Ovary (tissue), 7 donors: ENCODE measurements at regions not wholly inside any gene's neighbourhood (a gene's known extent, or its start where the extent isn't known, plus 50 kb on each side); places are given as distances from the start of the nearest gene placed in this dataset.

ENCODE experiments used
- DNase-seq, 5 donors: peaks; one replicate each; pipeline ENCODE4 v3.0.0-alpha.2; 2019 to 2020
- H3K27ac ChIP-seq, 2 donors: fragments of 200-600 bp; one replicate each; pipeline versions ENCODE4 v1.5.1 to v1.8.0; 2019 to 2022
- H3K27me3 ChIP-seq: fragments of 200-600 bp; one replicate; pipeline ENCODE4 v1.8.0; 2022
- H3K36me3 ChIP-seq: fragments of 200-600 bp; sonication (generic); one replicate; pipeline ENCODE4 v1.5.1; 2019
- H3K4me1 ChIP-seq: one replicate; pipeline ENCODE4 v1.8.1; 2013; ENCODE audit warnings: mild to moderate bottlenecking, moderate library complexity; ENCODE audit not compliant: insufficient read depth
- H3K4me3 ChIP-seq: fragments of 200-600 bp; sonication (generic); one replicate; pipeline ENCODE4 v1.5.1; 2017
- H3K9me3 ChIP-seq, 2 donors: fragments of 200-600 bp in 1 of 2; sonication (generic) in 1 of 2; one replicate each; pipeline versions ENCODE4 v1.5.1 to v1.8.1; 2013 to 2019; ENCODE audit warnings: mild to moderate bottlenecking in 1 of 2, moderate library complexity in 1 of 2
- CTCF ChIP-seq, 3 donors: fragments of 450-650 bp in 2 of 3; fragments of 200-600 bp in 1 of 3; IDR thresholded peaks; one replicate each; pipeline versions ENCODE4 v1.5.1 to v1.8.0; 2016 to 2022; ENCODE audit warnings: antibody characterized with exemption in 3 of 3, mild to moderate bottlenecking in 1 of 3
- EP300 ChIP-seq: sonication (generic); formaldehyde crosslinking; IDR thresholded peaks from one replicate; pipeline ENCODE4 v1.6.1; 2017; ENCODE audit warnings: antibody characterized with exemption
- POLR2A ChIP-seq: fragments of 450-650 bp; IDR thresholded peaks from one replicate; pipeline ENCODE4 v1.6.1; 2017; ENCODE audit warnings: antibody characterized with exemption, mild to moderate bottlenecking, moderate library complexity
- WGBS, 3 donors: extraction: QIAGEN DNeasy Blood & Tissue Kit in 1 of 3; methylation state at CpG; one replicate each; pipeline versions ENCODE4 v1.1.5 to v1.1.7; 2013 to 2017; 5-methylcytosine and 5-hydroxymethylcytosine counted together
- intact Hi-C, 4 donors: fragments of 100-400 bp; cut with DNase I; formaldehyde crosslinking; loops; one replicate each; pipeline versions ENCODE4 v1.11.0 to v1.15.1; 2022 to 2023
- donor health status: DM: no; HTN: no; CAD: no; lungs with moderate emphysema.
- donor health status: DM: no; HTN: no; CAD: no.
- donor health status: Bipolar disorder and iron deficiency.
- donor health status: DM: no; HTN: no; CAD: no.
- donor health status: DM: yes; HTN: yes; CAD: no.

- intact Hi-C loops, result no loop called here
- Histone ChIP-seq H3K27me3 (no peaks in the 10 kb centered on the region), H3K27ac (no peak overlapping the region), H3K9me3 (no peaks in the 10 kb centered on the region), H3K4me3 (no peak overlapping the region), H3K4me1 (no peaks in the 10 kb centered on the region), H3K36me3 (no peaks in the 10 kb centered on the region)
- TF ChIP-seq CTCF (IDR thresholded peaks at IDR 0.05) (no peak), POLR2A (no peak)
- no peak for DNase-seq
- WGBS, 3 donors, result 51 to 63% (median 54%) methylated on average over 1 of the region's 1 CpG
Measured at GRCh38 chr13:55705526-55705925, 1435.2 kb upstream of the PRR20A start.

GRCh38 chr13:55705971-55706370 lies 1434.7 kb upstream of the PRR20A start:
- Histone ChIP-seq H3K4me1 (no peaks in the 10 kb centered on the region), H3K4me3 (no peak overlapping the region), H3K27me3 (no peaks in the 10 kb centered on the region), H3K9me3 (no peaks in the 10 kb centered on the region), H3K36me3 (no peaks in the 10 kb centered on the region), H3K27ac (no peak overlapping the region)
- no peak for DNase-seq
- TF ChIP-seq EP300 (no peak), POLR2A (no peak), CTCF (IDR thresholded peaks at IDR 0.05) (no peak)
- intact Hi-C loops, result no loop called here
- 40 to 52% (median 52%) methylated on average over 3 of the region's 3 CpGs for WGBS, 3 donors

GRCh38 chr13:55714120-55714519 lies 1426.6 kb upstream of the PRR20A start:
- Histone ChIP-seq H3K4me1 (no peaks in the 10 kb centered on the region), H3K9me3 (no peaks in the 10 kb centered on the region), H3K27ac (no peak overlapping the region), H3K4me3 (no peak overlapping the region), H3K36me3 (no peaks in the 10 kb centered on the region), H3K27me3 (no peaks in the 10 kb centered on the region)
- no peak for DNase-seq
- no peak for TF ChIP-seq EP300
- TF ChIP-seq POLR2A, result no peak
- TF ChIP-seq CTCF (IDR thresholded peaks at IDR 0.05), result no peak
- intact Hi-C loops, result no loop called here

- TF ChIP-seq POLR2A (no peak), EP300 (no peak), CTCF (IDR thresholded peaks at IDR 0.05) (no peak)
- no peak for DNase-seq
- H3K27ac ChIP-seq, result no peak overlapping the region
- intact Hi-C loops, result no loop called here
- no peaks in the 10 kb centered on the region for H3K4me1 ChIP-seq
- no peaks in the 10 kb centered on the region for H3K27me3 ChIP-seq
- WGBS, 3 donors, result 74 to 89% (median 82%) methylated on average over 5 of the region's 5 CpGs
- no peaks in the 10 kb centered on the region for H3K9me3 ChIP-seq
- no peak overlapping the region for H3K4me3 ChIP-seq
- no peaks in the 10 kb centered on the region for H3K36me3 ChIP-seq
Measured at GRCh38 chr13:55727683-55728082, 1413.0 kb upstream of the PRR20A start.

GRCh38 chr13:55728247-55728646 lies 1412.5 kb upstream of the PRR20A start:
- no peak for DNase-seq
- intact Hi-C loops, result no loop called here
- no peak overlapping the region for H3K4me3 ChIP-seq
- TF ChIP-seq POLR2A, result no peak
- TF ChIP-seq CTCF (IDR thresholded peaks at IDR 0.05), result no peak
- no peak for TF ChIP-seq EP300
- no peaks in the 10 kb centered on the region for H3K27me3 ChIP-seq
- 78 to 88% (median 87%) methylated on average over 2 of the region's 2 CpGs for WGBS, 3 donors
- no peak overlapping the region for H3K27ac ChIP-seq
- H3K36me3 ChIP-seq, result no peaks in the 10 kb centered on the region
- H3K9me3 ChIP-seq, result no peaks in the 10 kb centered on the region
- H3K4me1 ChIP-seq, result no peaks in the 10 kb centered on the region
